ENCODE measurements at regions not wholly inside any gene's neighbourhood (a gene's known extent, or its start where the extent isn't known, plus 50 kb on each side); places are given as distances from the start of the nearest gene placed in this dataset.

GRCh38 chr11:109892321-109892794 lies 200.8 kb upstream of the ZC3H12C start:
- TF ChIP-seq POLR2A (IDR thresholded peaks at IDR 0.05): no peak
- TF ChIP-seq, protein P1, sequence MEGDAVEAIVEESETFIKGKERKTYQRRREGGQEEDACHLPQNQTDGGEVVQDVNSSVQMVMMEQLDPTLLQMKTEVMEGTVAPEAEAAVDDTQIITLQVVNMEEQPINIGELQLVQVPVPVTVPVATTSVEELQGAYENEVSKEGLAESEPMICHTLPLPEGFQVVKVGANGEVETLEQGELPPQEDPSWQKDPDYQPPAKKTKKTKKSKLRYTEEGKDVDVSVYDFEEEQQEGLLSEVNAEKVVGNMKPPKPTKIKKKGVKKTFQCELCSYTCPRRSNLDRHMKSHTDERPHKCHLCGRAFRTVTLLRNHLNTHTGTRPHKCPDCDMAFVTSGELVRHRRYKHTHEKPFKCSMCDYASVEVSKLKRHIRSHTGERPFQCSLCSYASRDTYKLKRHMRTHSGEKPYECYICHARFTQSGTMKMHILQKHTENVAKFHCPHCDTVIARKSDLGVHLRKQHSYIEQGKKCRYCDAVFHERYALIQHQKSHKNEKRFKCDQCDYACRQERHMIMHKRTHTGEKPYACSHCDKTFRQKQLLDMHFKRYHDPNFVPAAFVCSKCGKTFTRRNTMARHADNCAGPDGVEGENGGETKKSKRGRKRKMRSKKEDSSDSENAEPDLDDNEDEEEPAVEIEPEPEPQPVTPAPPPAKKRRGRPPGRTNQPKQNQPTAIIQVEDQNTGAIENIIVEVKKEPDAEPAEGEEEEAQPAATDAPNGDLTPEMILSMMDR (IDR thresholded peaks at IDR 0.05): no peak
